ENCODE measurements at regions not wholly inside any gene's neighbourhood (a gene's known extent, or its start where the extent isn't known, plus 50 kb on each side); places are given as distances from the start of the nearest gene placed in this dataset.

DNA sequence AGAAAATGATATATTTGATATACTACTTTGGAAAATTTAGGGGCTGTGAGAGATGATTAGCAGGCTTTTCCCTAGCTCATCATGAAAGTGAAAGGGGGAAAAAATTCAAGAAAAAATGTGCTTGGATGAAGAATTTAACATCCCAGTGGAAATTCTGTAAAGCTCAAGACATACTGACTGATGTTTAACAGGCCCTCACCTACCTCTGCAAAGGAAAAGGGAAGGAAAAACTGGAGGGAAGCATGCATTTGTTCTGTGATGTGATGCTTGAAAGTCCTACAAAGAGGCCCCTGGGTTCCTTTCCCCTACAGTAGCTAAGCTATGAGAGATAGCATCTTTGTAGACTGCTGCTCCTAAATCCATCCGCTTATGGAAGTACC lies 364.1 kb downstream of the PDGFC start (continued):
- TF ChIP-seq, protein P1, sequence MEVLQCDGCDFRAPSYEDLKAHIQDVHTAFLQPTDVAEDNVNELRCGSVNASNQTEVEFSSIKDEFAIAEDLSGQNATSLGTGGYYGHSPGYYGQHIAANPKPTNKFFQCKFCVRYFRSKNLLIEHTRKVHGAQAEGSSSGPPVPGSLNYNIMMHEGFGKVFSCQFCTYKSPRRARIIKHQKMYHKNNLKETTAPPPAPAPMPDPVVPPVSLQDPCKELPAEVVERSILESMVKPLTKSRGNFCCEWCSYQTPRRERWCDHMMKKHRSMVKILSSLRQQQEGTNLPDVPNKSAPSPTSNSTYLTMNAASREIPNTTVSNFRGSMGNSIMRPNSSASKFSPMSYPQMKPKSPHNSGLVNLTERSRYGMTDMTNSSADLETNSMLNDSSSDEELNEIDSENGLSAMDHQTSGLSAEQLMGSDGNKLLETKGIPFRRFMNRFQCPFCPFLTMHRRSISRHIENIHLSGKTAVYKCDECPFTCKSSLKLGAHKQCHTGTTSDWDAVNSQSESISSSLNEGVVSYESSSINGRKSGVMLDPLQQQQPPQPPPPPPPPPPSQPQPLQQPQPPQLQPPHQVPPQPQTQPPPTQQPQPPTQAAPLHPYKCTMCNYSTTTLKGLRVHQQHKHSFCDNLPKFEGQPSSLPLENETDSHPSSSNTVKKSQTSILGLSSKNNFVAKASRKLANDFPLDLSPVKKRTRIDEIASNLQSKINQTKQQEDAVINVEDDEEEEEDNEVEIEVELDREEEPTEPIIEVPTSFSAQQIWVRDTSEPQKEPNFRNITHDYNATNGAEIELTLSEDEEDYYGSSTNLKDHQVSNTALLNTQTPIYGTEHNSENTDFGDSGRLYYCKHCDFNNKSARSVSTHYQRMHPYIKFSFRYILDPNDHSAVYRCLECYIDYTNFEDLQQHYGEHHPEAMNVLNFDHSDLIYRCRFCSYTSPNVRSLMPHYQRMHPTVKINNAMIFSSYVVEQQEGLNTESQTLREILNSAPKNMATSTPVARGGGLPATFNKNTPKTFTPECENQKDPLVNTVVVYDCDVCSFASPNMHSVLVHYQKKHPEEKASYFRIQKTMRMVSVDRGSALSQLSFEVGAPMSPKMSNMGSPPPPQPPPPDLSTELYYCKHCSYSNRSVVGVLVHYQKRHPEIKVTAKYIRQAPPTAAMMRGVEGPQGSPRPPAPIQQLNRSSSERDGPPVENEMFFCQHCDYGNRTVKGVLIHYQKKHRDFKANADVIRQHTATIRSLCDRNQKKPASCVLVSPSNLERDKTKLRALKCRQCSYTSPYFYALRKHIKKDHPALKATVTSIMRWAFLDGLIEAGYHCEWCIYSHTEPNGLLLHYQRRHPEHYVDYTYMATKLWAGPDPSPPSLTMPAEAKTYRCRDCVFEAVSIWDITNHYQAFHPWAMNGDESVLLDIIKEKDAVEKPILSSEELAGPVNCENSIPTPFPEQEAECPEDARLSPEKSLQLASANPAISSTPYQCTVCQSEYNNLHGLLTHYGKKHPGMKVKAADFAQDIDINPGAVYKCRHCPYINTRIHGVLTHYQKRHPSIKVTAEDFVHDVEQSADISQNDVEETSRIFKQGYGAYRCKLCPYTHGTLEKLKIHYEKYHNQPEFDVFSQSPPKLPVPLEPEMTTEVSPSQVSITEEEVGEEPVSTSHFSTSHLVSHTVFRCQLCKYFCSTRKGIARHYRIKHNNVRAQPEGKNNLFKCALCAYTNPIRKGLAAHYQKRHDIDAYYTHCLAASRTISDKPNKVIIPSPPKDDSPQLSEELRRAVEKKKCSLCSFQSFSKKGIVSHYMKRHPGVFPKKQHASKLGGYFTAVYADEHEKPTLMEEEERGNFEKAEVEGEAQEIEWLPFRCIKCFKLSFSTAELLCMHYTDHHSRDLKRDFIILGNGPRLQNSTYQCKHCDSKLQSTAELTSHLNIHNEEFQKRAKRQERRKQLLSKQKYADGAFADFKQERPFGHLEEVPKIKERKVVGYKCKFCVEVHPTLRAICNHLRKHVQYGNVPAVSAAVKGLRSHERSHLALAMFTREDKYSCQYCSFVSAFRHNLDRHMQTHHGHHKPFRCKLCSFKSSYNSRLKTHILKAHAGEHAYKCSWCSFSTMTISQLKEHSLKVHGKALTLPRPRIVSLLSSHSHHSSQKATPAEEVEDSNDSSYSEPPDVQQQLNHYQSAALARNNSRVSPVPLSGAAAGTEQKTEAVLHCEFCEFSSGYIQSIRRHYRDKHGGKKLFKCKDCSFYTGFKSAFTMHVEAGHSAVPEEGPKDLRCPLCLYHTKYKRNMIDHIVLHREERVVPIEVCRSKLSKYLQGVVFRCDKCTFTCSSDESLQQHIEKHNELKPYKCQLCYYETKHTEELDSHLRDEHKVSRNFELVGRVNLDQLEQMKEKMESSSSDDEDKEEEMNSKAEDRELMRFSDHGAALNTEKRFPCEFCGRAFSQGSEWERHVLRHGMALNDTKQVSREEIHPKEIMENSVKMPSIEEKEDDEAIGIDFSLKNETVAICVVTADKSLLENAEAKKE (CRISPR knock-in tag; IDR thresholded peaks at IDR 0.05) = no peak
- no peak for TF ChIP-seq ZNF114 (CRISPR knock-in tag; IDR thresholded peaks at IDR 0.05)
- TF ChIP-seq EZH2 (IDR thresholded peaks at IDR 0.05; ENCODE audit: low read depth, unreplicated experiment) = no peak
- no peak for TF ChIP-seq POLR2AphosphoS5 (IDR thresholded peaks at IDR 0.05; ENCODE audit: low read depth)
- TF ChIP-seq ZNF331 (CRISPR knock-in tag; IDR thresholded peaks at IDR 0.05; ENCODE audit: low read depth) = no peak
- TF ChIP-seq NANOG (IDR thresholded peaks at IDR 0.05; ENCODE audit: borderline replicate concordance) = no peak
- no peak for TF ChIP-seq CREB1 (CRISPR knock-in tag; IDR thresholded peaks at IDR 0.05; ENCODE audit: low read depth)
- TF ChIP-seq EZH2phosphoT487 (IDR thresholded peaks at IDR 0.05; ENCODE audit: unreplicated experiment) = no peak
- TF ChIP-seq JUNB (IDR thresholded peaks at IDR 0.05; ENCODE audit: unreplicated experiment) = no peak

DNA sequence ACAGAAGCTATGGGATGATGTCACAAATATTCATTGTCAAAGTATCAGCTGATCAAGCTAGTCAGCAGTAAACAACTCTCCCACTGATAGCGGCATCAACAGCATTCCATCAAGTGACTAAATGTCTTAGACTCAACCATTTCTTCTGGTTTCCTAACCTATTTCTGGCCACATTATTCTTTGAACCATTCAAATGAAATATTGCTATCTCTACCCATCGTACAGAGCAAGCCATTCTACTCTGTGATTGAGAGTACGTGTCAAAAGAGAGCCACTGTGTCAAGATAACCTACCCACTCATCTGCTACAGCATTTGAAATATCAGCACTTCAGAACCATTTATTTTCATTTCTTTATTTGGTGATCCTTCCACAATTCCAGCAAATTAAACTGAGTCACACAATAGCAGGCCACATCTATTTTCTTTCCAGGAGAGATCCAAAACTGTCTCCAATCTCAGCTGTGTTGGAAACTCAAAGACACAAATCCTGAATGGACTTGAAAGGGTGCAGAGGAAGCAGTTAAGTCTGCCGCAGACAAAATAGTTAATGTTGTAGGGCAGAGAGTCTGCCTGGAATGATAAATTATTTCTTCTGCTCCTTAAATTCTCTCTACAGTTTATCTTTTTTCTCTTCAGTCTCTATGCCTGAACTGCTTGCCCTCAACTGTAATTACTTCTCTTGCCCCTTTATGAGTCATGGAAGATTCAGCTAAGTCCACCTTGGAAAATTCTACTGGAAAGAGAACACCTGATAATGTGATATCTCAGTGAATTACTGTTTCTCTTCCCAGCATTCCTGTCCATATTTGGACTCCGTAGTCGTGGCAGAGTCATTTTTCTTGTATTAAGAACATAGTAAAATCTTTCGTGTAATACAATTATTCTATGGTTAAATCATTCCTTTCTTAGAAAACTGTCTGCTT lies 364.8 kb downstream of the PDGFC start:
- DNase-seq (ENCODE audit: low spot score) (no peak), ATAC-seq (no peak)
- Mint-ChIP-seq H3K4me1 (no peaks in the 10 kb centered on the region), H3K27me3 (ENCODE audit: insufficient read depth, low read depth, poor library complexity) (peaks cover 4% of the 10 kb centered on the region), H3K36me3 (ENCODE audit: low read depth) (peaks cover 6% of the 10 kb centered on the region), H3K9me3 (peaks cover 11% of the 10 kb centered on the region), H3K4me3 (no peak overlapping the region), H3K27ac (no peak overlapping the region)
- Histone ChIP-seq H3K27ac (ENCODE audit: low read depth) (no peak overlapping the region), H3K4me1 (ENCODE audit: insufficient read depth) (no peaks in the 10 kb centered on the region), H2AFZ (0 out of 2 replicates have a peak overlapping the region, but pooled peaks have one; percentile 26), H3K4me3 (no peak overlapping the region), H3F3A (replicated peaks; ENCODE audit: low read depth) (no peaks in the 10 kb centered on the region), H3K79me2 (replicated peaks; ENCODE audit: insufficient read depth) (no peaks in the 10 kb centered on the region), H3K27me3 (ENCODE audit: insufficient read depth) (no peaks in the 10 kb centered on the region), H3K4me2 (no peak overlapping the region), H3K36me3 (ENCODE audit: insufficient read depth) (no peaks in the 10 kb centered on the region), H3K9me2 (ENCODE audit: insufficient read depth) (no peaks in the 10 kb centered on the region; the same call in 1 of the 2 replicates), H4K20me1 (replicated peaks; ENCODE audit: insufficient read depth) (no peaks in the 10 kb centered on the region)
- no peak for TF ChIP-seq POLR2AphosphoS5 (IDR thresholded peaks at IDR 0.05; ENCODE audit: low read depth)
- TF ChIP-seq, protein P2, sequence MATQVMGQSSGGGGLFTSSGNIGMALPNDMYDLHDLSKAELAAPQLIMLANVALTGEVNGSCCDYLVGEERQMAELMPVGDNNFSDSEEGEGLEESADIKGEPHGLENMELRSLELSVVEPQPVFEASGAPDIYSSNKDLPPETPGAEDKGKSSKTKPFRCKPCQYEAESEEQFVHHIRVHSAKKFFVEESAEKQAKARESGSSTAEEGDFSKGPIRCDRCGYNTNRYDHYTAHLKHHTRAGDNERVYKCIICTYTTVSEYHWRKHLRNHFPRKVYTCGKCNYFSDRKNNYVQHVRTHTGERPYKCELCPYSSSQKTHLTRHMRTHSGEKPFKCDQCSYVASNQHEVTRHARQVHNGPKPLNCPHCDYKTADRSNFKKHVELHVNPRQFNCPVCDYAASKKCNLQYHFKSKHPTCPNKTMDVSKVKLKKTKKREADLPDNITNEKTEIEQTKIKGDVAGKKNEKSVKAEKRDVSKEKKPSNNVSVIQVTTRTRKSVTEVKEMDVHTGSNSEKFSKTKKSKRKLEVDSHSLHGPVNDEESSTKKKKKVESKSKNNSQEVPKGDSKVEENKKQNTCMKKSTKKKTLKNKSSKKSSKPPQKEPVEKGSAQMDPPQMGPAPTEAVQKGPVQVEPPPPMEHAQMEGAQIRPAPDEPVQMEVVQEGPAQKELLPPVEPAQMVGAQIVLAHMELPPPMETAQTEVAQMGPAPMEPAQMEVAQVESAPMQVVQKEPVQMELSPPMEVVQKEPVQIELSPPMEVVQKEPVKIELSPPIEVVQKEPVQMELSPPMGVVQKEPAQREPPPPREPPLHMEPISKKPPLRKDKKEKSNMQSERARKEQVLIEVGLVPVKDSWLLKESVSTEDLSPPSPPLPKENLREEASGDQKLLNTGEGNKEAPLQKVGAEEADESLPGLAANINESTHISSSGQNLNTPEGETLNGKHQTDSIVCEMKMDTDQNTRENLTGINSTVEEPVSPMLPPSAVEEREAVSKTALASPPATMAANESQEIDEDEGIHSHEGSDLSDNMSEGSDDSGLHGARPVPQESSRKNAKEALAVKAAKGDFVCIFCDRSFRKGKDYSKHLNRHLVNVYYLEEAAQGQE (IDR thresholded peaks at IDR 0.05; ENCODE audit: unreplicated experiment) = no peak
- TF ChIP-seq STAT1 (IDR thresholded peaks at IDR 0.05; ENCODE audit: unreplicated experiment) = no peak
- no peak for TF ChIP-seq EZH2phosphoT487 (IDR thresholded peaks at IDR 0.05; ENCODE audit: unreplicated experiment)
- TF ChIP-seq ZNF114 (CRISPR knock-in tag; IDR thresholded peaks at IDR 0.05) = no peak

Measured in GM23338 (cell line).